Muscle of back (tissue), 3 donors: ENCODE measurements at regions not wholly inside any gene's neighbourhood (a gene's known extent, or its start where the extent isn't known, plus 50 kb on each side); places are given as distances from the start of the nearest gene placed in this dataset.
A peak's percentile ranks its signal among the peaks of the same experiment; 100 is the strongest.

Source experiments
- DNase-seq, 3 donors: peaks; one replicate each; pipeline versions ENCODE4 v3.0.0 to v3.0.0-alpha.2; 2013

GRCh38 chr10:75294518-75294865 lies 58.7 kb upstream of the COMTD1 start:
- DNase-seq, result no peak

- peak in 2 of 3 donors; percentile 28 to 51 for DNase-seq
These were observed 58.3 kb upstream of the COMTD1 start for GRCh38 chr10:75294031-75294437.

GRCh38 chr10:75293446-75293820 lies 57.7 kb upstream of the COMTD1 start:
- DNase-seq, result peak in 2 of 3 donors; percentile 11 to 21

- no peak for DNase-seq
These were observed 57.2 kb upstream of the COMTD1 start for GRCh38 chr10:75292794-75293445.

GRCh38 chr10:75291805-75292204 lies 56.0 kb upstream of the COMTD1 start:
- no peak for DNase-seq

GRCh38 chr10:75288140-75288711 lies 52.5 kb upstream of the COMTD1 start:
- no peak for DNase-seq

- no peak for DNase-seq
These were observed 51.9 kb upstream of the COMTD1 start for GRCh38 chr10:75287697-75288096.

GRCh38 chr10:75286901-75287300 lies 51.1 kb upstream of the COMTD1 start:
- DNase-seq, result no peak
